ENCODE measurements at regions not wholly inside any gene's neighbourhood (a gene's known extent, or its start where the extent isn't known, plus 50 kb on each side); places are given as distances from the start of the nearest gene placed in this dataset.
"Not testable (repeated sequence)": the region's sequence is repeated elsewhere in the genome, so short reads cannot be mapped to it uniquely, and the experiment has no call there.

DNA sequence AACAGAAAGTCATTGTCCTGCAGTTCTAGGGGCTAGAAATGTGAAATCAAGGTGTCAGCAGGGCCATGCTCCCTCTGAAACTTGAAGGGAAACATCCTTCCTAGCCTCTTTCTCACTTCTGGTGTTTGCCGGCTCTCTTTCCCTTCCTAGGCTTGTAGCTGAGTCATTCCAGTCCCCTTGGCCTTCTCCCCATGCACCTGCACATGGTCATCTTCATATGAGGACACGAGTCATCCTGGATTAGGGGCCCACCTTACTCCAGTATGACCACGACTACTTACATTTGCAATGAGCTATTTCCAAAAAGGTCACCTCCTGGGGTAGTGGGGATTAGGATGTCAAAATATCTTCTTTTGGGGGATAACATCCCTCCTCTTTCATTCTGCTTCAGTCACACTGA lies 168.5 kb upstream of the CXCR4 start:
- Histone ChIP-seq H3K4me1 (ENCODE audit: insufficient read depth, low read length) (no peaks in the 10 kb centered on the region), H2AFZ (ENCODE audit: low read depth, low read length) (no peak overlapping the region), H3K4me3 (ENCODE audit: low read length) (no peak overlapping the region), H3K9me3 (ENCODE audit: low read length) (no peaks in the 10 kb centered on the region), H3K36me3 (ENCODE audit: insufficient read depth, low read length) (no peaks in the 10 kb centered on the region), H3K27me3 (ENCODE audit: insufficient read depth, low read length) (no peaks in the 10 kb centered on the region)

- Histone ChIP-seq H2AFZ (ENCODE audit: low read depth, low read length) (no peak overlapping the region), H3K4me1 (ENCODE audit: insufficient read depth, low read length) (no peaks in the 10 kb centered on the region), H3K4me3 (ENCODE audit: low read length) (no peak overlapping the region), H3K36me3 (ENCODE audit: insufficient read depth, low read length) (no peaks in the 10 kb centered on the region), H3K9me3 (ENCODE audit: low read length) (no peaks in the 10 kb centered on the region), H3K27me3 (ENCODE audit: insufficient read depth, low read length) (no peaks in the 10 kb centered on the region)
Measured at GRCh38 chr2:136284226-136285119, 166.5 kb upstream of the CXCR4 start.

GRCh38 chr2:136282251-136282650 lies 164.3 kb upstream of the CXCR4 start:
- H3K9me3 ChIP-seq (ENCODE audit: low read length): no peaks in the 10 kb centered on the region
- H3K4me3 ChIP-seq (ENCODE audit: low read length): no peak overlapping the region
- H3K4me1 ChIP-seq (ENCODE audit: insufficient read depth, low read length): no peaks in the 10 kb centered on the region
- no peaks in the 10 kb centered on the region for H3K27me3 ChIP-seq (ENCODE audit: insufficient read depth, low read length)
- peak overlapping the region; percentile 52 for H2AFZ ChIP-seq (ENCODE audit: low read depth, low read length)
- H3K36me3 ChIP-seq (ENCODE audit: insufficient read depth, low read length): no peaks in the 10 kb centered on the region

DNA sequence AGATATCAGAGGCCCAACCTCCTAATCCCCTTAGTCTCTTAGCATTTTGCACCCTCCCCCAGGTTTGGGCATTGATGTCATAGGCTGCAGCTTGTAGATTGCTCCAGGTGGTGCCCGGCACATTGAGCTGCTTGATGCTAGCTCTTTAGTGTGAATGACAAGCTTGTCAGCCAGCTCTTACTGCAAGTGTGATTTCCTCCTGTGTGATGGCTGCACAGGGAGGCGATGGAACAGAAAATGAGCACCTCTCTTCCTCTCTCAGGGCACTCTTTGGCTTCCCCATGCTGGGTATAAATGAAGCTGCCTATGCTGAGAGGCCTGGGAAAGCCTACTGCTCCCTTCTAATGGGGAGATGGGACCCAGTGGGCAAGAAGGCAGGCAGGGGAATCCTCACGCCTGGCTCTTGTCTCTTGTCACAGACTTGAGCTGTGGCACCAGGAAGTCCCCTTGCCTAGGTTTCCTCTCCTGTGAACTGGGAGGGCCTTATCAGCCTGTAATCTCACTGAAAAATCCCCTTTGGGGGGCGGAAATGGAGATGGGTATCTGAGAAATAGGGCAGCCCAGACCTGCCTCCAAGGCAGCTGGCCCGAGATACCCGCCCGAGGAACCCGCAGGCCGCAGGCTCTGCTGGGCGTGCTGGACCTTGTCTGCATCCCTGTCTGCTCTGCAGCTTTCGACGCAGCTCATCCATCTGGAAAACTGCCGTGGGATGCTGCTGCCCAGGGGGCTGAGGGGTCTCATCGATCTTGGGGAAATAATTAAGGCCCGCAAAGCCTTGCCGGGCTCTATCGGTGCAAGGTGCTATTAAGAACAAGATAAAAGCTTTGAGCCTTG lies 163.5 kb upstream of the CXCR4 start:
- Histone ChIP-seq H3K4me1 (ENCODE audit: insufficient read depth, low read length) (no peaks in the 10 kb centered on the region), H2AFZ (ENCODE audit: low read depth, low read length) (no peak overlapping the region), H3K9me3 (ENCODE audit: low read length) (no peaks in the 10 kb centered on the region), H3K27me3 (ENCODE audit: insufficient read depth, low read length) (no peaks in the 10 kb centered on the region), H3K36me3 (ENCODE audit: insufficient read depth, low read length) (no peaks in the 10 kb centered on the region), H3K4me3 (ENCODE audit: low read length) (no peak overlapping the region)

DNA sequence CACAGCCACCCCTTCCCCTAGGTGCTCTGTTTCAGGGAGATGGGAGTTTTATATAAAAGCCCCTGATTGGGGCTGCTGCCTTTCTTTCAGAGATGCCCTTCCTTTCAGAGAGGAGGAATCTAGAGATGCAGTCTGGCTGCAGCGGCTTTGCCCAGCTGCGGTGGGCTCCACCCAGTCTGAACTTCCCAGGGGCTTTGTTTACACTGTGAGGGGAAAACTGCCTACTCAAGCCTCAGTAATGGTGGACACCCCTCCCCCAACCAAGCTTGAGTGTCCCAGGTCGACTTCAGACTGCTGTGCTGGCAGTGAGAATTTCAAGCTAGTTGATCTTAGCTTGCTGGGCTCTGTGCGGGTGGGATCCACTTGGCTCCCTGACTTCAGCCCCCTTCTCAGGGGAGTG lies 148.4 kb upstream of the CXCR4 start:
- H3K36me3 ChIP-seq (ENCODE audit: insufficient read depth, low read length); H3K4me1 ChIP-seq (ENCODE audit: insufficient read depth, low read length); H3K27me3 ChIP-seq (ENCODE audit: insufficient read depth, low read length); H2AFZ ChIP-seq (ENCODE audit: low read depth, low read length); H3K9me3 ChIP-seq (ENCODE audit: low read length); H3K4me3 ChIP-seq (ENCODE audit: low read length): not testable (repeated sequence)

DNA sequence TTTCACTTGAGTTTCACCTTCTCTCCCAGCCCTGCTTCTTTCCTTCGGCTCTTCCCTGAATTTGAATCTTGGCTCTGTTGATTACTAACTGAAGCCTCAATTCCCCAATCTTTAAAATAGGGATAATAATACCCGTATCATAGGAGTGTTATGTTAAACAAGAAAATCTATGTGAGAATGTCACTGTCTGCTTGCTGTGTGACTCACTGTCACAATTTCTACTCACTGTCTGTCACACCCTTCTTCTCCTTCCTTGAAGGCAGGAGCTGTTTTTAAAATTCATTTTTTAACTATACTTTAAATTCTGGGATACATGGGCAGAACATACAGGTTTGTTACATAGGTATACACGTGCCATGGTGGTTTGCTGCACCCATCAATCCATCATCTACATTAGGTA lies 141.6 kb upstream of the CXCR4 start:
- no peak overlapping the region for H3K4me3 ChIP-seq (ENCODE audit: low read length)
- H3K9me3 ChIP-seq (ENCODE audit: low read length): no peaks in the 10 kb centered on the region
- H3K4me1 ChIP-seq (ENCODE audit: insufficient read depth, low read length): no peaks in the 10 kb centered on the region
- no peaks in the 10 kb centered on the region for H3K27me3 ChIP-seq (ENCODE audit: insufficient read depth, low read length)
- H2AFZ ChIP-seq (ENCODE audit: low read depth, low read length): no peak overlapping the region
- no peaks in the 10 kb centered on the region for H3K36me3 ChIP-seq (ENCODE audit: insufficient read depth, low read length)

DNA sequence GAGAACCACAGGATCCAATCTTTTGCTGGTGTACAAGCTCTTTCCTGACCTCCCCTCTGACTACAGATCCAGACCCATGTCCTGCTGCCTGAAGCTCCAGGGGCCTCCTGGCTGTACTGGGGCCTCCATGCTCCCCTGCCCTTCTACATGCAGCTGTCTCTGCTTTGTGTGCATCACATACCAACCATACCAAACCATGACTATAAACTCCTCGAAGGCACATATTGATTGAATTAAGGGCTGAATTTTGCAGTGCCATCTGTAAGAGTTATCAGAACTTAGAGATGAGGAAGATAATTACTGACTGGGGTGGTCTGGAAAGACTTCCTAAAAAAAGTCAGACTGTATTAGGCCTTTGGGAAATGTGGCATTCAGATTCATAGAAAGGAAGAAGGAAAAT lies 139.9 kb upstream of the CXCR4 start:
- Histone ChIP-seq H3K36me3 (ENCODE audit: insufficient read depth, low read length) (no peaks in the 10 kb centered on the region), H2AFZ (ENCODE audit: low read depth, low read length) (no peak overlapping the region), H3K27me3 (ENCODE audit: insufficient read depth, low read length) (no peaks in the 10 kb centered on the region), H3K9me3 (ENCODE audit: low read length) (no peaks in the 10 kb centered on the region), H3K4me1 (ENCODE audit: insufficient read depth, low read length) (no peaks in the 10 kb centered on the region), H3K4me3 (ENCODE audit: low read length) (no peak overlapping the region)

DNA sequence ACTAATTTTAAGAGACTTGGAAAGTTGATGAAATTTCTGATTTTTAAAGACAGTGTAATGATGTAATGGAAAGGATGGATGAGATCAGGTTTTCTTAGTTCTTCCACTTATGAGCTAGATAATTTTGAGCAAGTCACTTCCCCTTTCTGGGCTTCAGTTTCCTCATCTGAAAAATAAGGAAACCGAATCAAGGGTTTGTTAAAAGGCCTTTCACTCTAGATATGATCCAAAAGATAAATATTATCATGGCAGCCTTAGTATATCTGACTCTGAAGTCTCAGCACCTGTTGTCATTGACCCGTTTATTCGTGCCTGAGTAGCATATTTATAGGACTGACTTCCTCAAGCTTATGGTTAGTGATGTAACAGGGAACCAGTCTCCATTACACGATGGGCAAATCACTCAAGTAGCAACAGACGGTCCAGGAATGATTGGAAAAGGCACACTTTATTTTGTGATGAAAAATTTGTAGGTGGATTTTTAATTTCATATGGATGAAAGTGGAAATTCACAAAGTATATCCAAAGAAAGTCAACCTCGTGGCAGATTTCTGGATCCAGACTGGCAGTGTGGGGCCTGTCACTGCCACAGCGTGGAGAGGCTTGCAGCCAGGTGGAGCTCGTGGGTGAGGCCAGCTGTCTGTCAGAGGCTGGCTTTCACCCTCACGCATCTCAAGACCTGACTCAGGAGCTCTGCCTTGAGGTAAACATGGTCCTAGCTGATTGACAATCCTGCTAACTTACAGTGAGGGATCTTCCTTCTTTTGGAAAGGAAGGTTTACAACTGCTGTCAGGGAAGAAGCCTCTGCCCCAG lies 137.9 kb upstream of the CXCR4 start:
- no peaks in the 10 kb centered on the region for H3K36me3 ChIP-seq (ENCODE audit: insufficient read depth, low read length)
- H2AFZ ChIP-seq (ENCODE audit: low read depth, low read length): no peak overlapping the region
- no peaks in the 10 kb centered on the region for H3K27me3 ChIP-seq (ENCODE audit: insufficient read depth, low read length)
- no peaks in the 10 kb centered on the region for H3K9me3 ChIP-seq (ENCODE audit: low read length)
- H3K4me3 ChIP-seq (ENCODE audit: low read length): no peak overlapping the region
- no peaks in the 10 kb centered on the region for H3K4me1 ChIP-seq (ENCODE audit: insufficient read depth, low read length)

DNA sequence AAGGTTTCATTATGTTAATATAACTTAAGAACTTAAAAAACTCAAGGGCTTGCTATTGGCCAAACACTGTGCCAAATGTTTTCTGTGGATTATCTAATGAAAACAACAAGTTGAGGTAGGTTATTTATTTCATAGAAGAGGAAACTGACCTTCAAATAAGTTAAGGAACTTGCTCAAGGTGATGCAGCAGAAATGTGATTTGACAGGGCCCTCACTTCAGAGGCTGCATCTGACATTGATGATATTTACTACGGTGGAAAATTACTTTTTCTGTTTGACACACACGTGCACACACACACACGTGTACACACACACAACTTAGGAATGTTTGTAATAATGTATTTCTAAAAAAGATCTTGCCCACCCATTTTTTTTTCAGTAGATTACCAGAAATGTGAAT lies 137.2 kb upstream of the CXCR4 start:
- H3K36me3 ChIP-seq (ENCODE audit: insufficient read depth, low read length): no peaks in the 10 kb centered on the region
- no peak overlapping the region for H3K4me3 ChIP-seq (ENCODE audit: low read length)
- H2AFZ ChIP-seq (ENCODE audit: low read depth, low read length): no peak overlapping the region

GRCh38 chr2:136254681-136255080 lies 136.7 kb upstream of the CXCR4 start:
- Histone ChIP-seq H2AFZ (ENCODE audit: low read depth, low read length) (no peak overlapping the region), H3K9me3 (ENCODE audit: low read length) (no peaks in the 10 kb centered on the region), H3K4me1 (ENCODE audit: insufficient read depth, low read length) (no peaks in the 10 kb centered on the region), H3K36me3 (ENCODE audit: insufficient read depth, low read length) (no peaks in the 10 kb centered on the region), H3K4me3 (ENCODE audit: low read length) (no peak overlapping the region), H3K27me3 (ENCODE audit: insufficient read depth, low read length) (no peaks in the 10 kb centered on the region)

More for the DNA sequence above, 137.2 kb upstream of the CXCR4 start:
- Histone ChIP-seq H3K9me3 (ENCODE audit: low read length) (no peaks in the 10 kb centered on the region), H3K27me3 (ENCODE audit: insufficient read depth, low read length) (no peaks in the 10 kb centered on the region), H3K4me1 (ENCODE audit: insufficient read depth, low read length) (no peaks in the 10 kb centered on the region)

GRCh38 chr2:136253288-136254004 lies 135.5 kb upstream of the CXCR4 start:
- H3K27me3 ChIP-seq (ENCODE audit: insufficient read depth, low read length): no peaks in the 10 kb centered on the region
- H3K4me3 ChIP-seq (ENCODE audit: low read length): no peak overlapping the region
- H2AFZ ChIP-seq (ENCODE audit: low read depth, low read length): no peak overlapping the region
- no peaks in the 10 kb centered on the region for H3K9me3 ChIP-seq (ENCODE audit: low read length)
- no peaks in the 10 kb centered on the region for H3K4me1 ChIP-seq (ENCODE audit: insufficient read depth, low read length)
- H3K36me3 ChIP-seq (ENCODE audit: insufficient read depth, low read length): no peaks in the 10 kb centered on the region

GRCh38 chr2:136251885-136252585 lies 134.1 kb upstream of the CXCR4 start:
- H3K9me3 ChIP-seq (ENCODE audit: low read length): no peaks in the 10 kb centered on the region
- no peak overlapping the region for H3K4me3 ChIP-seq (ENCODE audit: low read length)
- H3K27me3 ChIP-seq (ENCODE audit: insufficient read depth, low read length): no peaks in the 10 kb centered on the region

More at GRCh38 chr2:136251885-136252585, 134.1 kb upstream of the CXCR4 start:
- H3K4me1 ChIP-seq (ENCODE audit: insufficient read depth, low read length): peaks cover 2% of the 10 kb centered on the region
- no peaks in the 10 kb centered on the region for H3K36me3 ChIP-seq (ENCODE audit: insufficient read depth, low read length)
- no peak overlapping the region for H2AFZ ChIP-seq (ENCODE audit: low read depth, low read length)

Measured in neuron (in vitro differentiated cells).